ENCODE measurements at regions not wholly inside any gene's neighbourhood (a gene's known extent, or its start where the extent isn't known, plus 50 kb on each side); places are given as distances from the start of the nearest gene placed in this dataset.

DNA sequence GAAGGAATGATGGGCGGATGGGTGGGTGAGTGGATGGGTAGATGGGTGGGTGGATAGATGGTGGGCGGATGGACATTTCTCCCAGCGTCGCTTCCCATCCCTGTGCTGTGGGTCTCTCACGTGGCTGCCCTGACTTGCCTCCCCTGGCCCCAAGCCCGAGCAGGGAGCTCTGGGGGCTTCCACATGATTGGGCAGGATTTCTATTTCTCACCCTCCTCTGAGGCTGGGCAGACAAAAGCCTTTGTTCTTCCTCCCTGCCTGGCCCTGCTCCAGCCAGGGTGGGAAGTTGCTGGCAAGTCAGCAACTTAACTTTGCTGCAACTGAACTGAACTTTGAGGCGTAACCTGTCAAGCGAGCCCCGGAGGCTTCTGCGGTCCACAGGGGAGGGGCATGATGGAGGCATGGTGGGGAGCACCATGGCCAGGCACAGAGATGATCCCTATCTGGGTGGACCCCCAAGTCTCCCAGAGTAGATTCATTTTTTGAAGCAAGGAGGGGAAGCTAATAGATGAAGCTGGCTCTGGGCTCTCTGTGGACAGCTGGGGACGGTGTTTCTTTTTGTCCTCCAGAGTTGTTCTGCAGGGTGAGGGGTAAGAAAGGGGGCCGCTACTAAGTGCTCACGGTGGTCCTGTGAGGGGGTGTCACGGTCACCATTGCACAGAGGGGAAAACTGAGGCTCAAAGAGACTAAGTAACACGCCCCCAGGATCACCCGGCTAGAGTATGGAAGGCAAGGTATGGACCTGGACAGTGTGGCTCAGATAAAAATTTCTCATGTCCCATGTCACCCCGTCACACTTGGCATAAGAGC lies 140.1 kb downstream of the CEBPB start:
- Histone ChIP-seq H3K79me2 (no peaks in the 10 kb centered on the region), H3K4me1 (no peaks in the 10 kb centered on the region), H3K27me3 (ENCODE audit: control insufficient read depth, insufficient read depth, low read length) (no peaks in the 10 kb centered on the region), H3K4me2 (ENCODE audit: low read length) (no peak overlapping the region), H3K4me3 (ENCODE audit: low read depth, low read length) (no peak overlapping the region), H3K27ac (no peak overlapping the region), H3K9ac (no peak overlapping the region), H2AFZ (no peak overlapping the region), H3K36me3 (ENCODE audit: control insufficient read depth, insufficient read depth, low read length) (no peaks in the 10 kb centered on the region), H3K9me3 (ENCODE audit: control insufficient read depth, low read length) (no peaks in the 10 kb centered on the region)
- TF ChIP-seq, protein P1, sequence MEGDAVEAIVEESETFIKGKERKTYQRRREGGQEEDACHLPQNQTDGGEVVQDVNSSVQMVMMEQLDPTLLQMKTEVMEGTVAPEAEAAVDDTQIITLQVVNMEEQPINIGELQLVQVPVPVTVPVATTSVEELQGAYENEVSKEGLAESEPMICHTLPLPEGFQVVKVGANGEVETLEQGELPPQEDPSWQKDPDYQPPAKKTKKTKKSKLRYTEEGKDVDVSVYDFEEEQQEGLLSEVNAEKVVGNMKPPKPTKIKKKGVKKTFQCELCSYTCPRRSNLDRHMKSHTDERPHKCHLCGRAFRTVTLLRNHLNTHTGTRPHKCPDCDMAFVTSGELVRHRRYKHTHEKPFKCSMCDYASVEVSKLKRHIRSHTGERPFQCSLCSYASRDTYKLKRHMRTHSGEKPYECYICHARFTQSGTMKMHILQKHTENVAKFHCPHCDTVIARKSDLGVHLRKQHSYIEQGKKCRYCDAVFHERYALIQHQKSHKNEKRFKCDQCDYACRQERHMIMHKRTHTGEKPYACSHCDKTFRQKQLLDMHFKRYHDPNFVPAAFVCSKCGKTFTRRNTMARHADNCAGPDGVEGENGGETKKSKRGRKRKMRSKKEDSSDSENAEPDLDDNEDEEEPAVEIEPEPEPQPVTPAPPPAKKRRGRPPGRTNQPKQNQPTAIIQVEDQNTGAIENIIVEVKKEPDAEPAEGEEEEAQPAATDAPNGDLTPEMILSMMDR (IDR thresholded peaks at IDR 0.05) = no peak

DNA sequence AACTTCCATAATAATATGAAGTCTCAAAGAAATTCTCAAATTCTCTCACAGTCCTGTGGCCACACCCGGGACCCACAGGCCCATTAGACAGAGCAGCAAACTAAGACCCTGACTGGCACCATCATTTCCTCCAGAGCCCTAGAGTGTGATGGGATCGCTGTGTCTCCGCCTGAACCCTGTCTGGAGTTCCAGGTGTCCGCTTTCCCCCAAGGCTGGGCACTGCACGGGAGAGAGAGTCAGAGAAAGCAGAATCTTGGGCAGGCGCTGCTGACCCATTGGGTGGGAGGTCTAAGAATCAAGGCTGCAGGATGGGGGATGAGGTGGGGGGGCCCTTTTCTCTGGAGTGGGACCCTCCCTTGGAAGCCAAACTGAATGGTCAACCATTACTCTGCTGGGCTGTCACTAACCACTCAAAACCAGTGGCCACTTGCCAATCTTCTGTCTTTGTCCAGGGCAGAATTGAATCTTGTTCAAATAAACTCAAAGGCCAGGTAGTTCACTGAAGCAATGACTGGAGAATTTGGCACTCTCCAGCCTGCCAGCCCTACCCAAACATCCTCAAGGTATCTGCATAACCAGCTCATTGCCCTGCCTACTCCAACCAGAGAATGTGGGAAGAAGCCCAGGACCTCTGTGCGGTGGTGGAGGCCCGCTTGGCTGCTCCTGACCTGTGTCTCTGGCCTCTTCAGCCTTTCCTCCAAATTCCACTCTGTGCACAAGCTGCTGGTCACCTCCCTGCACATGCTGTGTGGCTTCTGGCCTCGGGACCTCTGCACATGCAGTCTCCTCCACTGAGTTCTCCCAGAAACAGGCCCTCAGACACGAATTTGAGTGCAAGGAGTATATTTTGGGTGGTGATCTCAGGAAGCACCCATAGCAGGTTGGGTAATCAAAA lies 141.1 kb downstream of the CEBPB start:
- H3K27ac ChIP-seq = no peak overlapping the region
- H3K4me2 ChIP-seq (ENCODE audit: low read length) = no peak overlapping the region
- no peaks in the 10 kb centered on the region for H3K36me3 ChIP-seq (ENCODE audit: control insufficient read depth, insufficient read depth, low read length)
- no peak overlapping the region for H3K9ac ChIP-seq
- no peak overlapping the region for H3K4me3 ChIP-seq (ENCODE audit: low read depth, low read length)
- H3K4me1 ChIP-seq = no peaks in the 10 kb centered on the region
- TF ChIP-seq, protein P1 (IDR thresholded peaks at IDR 0.05) = no peak
- H3K9me3 ChIP-seq (ENCODE audit: control insufficient read depth, low read length) = no peaks in the 10 kb centered on the region
- H3K27me3 ChIP-seq (ENCODE audit: control insufficient read depth, insufficient read depth, low read length) = no peaks in the 10 kb centered on the region
- H3K79me2 ChIP-seq = no peaks in the 10 kb centered on the region
- no peak overlapping the region for H2AFZ ChIP-seq

- TF ChIP-seq, protein P1 (IDR thresholded peaks at IDR 0.05) = no peak
- Histone ChIP-seq H2AFZ (no peak overlapping the region), H3K79me2 (no peaks in the 10 kb centered on the region), H3K4me3 (ENCODE audit: low read depth, low read length) (no peak overlapping the region), H3K9me3 (ENCODE audit: control insufficient read depth, low read length) (no peaks in the 10 kb centered on the region), H3K36me3 (ENCODE audit: control insufficient read depth, insufficient read depth, low read length) (no peaks in the 10 kb centered on the region), H3K9ac (no peak overlapping the region), H3K27me3 (ENCODE audit: control insufficient read depth, insufficient read depth, low read length) (no peaks in the 10 kb centered on the region), H3K4me2 (ENCODE audit: low read length) (no peak overlapping the region), H3K27ac (no peak overlapping the region), H3K4me1 (no peaks in the 10 kb centered on the region)
These were observed 141.9 kb downstream of the CEBPB start for GRCh38 chr20:50332491-50332980.

DNA sequence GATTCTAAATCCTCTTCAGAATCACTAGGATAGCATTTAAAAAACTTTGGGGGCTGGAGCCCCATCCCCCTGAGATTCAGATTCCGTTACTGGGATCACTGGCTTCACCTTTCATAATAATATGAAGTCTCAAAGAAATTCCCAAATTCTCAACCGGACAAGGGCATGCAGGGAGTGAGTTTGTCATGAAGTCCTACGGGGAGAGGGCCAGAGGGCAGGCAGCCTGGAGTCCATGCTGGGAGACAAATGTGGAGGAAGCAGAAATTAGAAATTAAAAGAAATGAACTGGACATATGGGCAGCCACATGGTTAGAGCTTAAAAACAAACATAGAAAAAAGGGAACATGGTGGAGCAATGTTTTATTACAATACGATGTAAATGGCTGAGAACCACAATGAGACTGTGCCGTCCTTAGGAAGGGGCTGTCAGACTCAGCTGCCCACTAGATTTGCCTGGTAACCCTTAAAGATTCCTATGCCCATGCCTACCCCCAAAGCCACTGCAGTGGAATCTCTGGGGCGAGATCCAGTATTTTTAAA lies 142.6 kb downstream of the CEBPB start:
- Histone ChIP-seq H2AFZ (no peak overlapping the region), H3K36me3 (ENCODE audit: control insufficient read depth, insufficient read depth, low read length) (no peaks in the 10 kb centered on the region), H3K27me3 (ENCODE audit: control insufficient read depth, insufficient read depth, low read length) (no peaks in the 10 kb centered on the region), H3K79me2 (no peaks in the 10 kb centered on the region), H3K4me2 (ENCODE audit: low read length) (no peak overlapping the region), H3K4me1 (no peaks in the 10 kb centered on the region), H3K9ac (no peak overlapping the region), H3K27ac (no peak overlapping the region), H3K9me3 (ENCODE audit: control insufficient read depth, low read length) (no peaks in the 10 kb centered on the region), H3K4me3 (ENCODE audit: low read depth, low read length) (no peak overlapping the region)
- TF ChIP-seq, protein P1 (IDR thresholded peaks at IDR 0.05) = no peak

Measured in parathyroid adenoma (tissue), 2 donors.